GM12892 (cell line): ENCODE measurements at regions not wholly inside any gene's neighbourhood (a gene's known extent, or its start where the extent isn't known, plus 50 kb on each side); places are given as distances from the start of the nearest gene placed in this dataset.

Source experiments
- POLR2A ChIP-seq: IDR thresholded peaks from 2 replicates; pipeline ENCODE4 v1.6.1; 2011; ENCODE audit warnings: low read depth, low read length, control low read depth
- POLR2AphosphoS5 ChIP-seq: IDR thresholded peaks from 2 replicates; pipeline ENCODE4 v1.6.1; 2011; ENCODE audit warnings: low read depth, low read length, control low read depth
- TAF1 ChIP-seq: IDR thresholded peaks from 2 replicates; pipeline ENCODE4 v1.6.1; 2011; ENCODE audit warnings: low read depth, mild to moderate bottlenecking, control low read depth, low read length, borderline replicate concordance

GRCh38 chr1:218604217-218604616, 259.1 kb downstream of the TGFB2 start:
- TF ChIP-seq POLR2AphosphoS5: no peak
- no peak for TF ChIP-seq POLR2A
- TF ChIP-seq TAF1: no peak
